Hematopoietic multipotent progenitor cell treated with erythropoietin and hydrocortisone succinate and interleukin-3 and kit ligand, for 17 days (in vitro differentiated cells): ENCODE measurements at regions not wholly inside any gene's neighbourhood (a gene's known extent, or its start where the extent isn't known, plus 50 kb on each side); places are given as distances from the start of the nearest gene placed in this dataset.
"Not testable (repeated sequence)": the region's sequence is repeated elsewhere in the genome, so short reads cannot be mapped to it uniquely, and the experiment has no call there.

Experiments
- DNase-seq: peaks from one replicate; pipeline ENCODE4 v3.0.0-alpha.2; 2015; ENCODE audit warnings: low spot score

DNA sequence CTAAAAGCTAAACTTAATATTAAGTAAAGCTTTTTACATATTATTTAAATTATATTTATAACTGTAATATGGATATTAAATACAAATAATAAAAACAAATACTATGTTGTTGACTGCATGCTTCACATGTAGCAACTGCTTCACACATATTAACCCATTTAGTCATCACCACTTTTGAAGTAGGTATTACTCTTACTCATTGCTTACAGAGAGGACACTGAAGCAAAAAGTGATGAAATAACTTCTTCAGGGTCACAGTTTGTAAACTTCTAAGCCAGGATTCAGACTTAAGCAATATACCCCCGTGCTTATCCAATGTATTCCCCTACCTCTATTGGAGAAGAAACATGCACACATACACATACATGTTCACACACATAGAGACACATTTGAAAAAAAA lies 166.6 kb downstream of the DKK2 start:
- no peak for DNase-seq

DNA sequence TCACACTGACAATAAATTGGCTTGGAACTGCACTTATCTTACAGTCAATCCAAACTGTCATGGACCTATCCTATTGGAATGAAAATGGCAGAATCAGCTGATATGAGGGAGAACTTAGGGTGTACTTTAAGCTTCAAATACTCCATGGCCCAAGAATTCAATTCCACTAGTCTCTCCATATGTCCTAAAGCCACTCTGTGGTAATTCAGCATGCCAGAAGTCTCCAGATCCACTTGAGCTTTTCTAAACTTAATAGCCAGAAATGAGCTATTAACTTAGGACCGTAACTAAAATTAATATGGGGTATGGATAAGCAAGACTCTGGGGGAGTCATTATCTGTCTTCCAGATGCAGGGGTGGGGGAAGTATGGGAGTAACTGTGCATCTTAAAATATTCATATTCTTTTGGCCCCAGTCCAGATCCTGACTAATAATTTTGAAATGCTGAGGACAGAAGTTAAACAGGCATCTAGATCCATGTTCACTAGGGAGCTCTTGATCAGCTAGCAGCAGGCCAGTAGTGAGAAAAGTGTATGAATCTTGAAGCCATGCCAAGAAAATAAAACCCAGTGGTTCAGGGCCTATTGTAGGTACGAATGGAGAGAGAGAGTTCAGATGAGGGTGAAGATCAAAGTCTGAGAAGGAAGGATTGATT lies 167.6 kb downstream of the DKK2 start:
- DNase-seq = no peak

DNA sequence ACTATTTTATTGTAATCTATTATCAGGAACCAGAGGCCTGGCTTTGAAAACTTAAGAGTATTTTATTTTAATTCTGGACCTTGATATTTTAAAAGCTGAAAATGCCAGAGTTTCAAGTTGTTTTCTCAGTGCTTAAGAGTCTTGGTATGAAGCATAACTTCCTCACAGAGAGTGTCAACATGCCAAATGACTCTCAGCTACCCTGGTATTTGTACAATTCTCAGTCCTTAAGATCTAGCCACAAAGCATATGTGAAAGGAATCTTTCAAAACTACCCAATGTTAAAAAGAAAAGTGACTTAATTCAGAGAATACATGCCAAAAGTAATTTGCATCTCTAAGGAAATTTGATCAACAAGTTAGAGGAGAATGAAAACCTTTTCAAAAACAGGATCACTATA lies 171.9 kb downstream of the DKK2 start:
- DNase-seq = no peak

DNA sequence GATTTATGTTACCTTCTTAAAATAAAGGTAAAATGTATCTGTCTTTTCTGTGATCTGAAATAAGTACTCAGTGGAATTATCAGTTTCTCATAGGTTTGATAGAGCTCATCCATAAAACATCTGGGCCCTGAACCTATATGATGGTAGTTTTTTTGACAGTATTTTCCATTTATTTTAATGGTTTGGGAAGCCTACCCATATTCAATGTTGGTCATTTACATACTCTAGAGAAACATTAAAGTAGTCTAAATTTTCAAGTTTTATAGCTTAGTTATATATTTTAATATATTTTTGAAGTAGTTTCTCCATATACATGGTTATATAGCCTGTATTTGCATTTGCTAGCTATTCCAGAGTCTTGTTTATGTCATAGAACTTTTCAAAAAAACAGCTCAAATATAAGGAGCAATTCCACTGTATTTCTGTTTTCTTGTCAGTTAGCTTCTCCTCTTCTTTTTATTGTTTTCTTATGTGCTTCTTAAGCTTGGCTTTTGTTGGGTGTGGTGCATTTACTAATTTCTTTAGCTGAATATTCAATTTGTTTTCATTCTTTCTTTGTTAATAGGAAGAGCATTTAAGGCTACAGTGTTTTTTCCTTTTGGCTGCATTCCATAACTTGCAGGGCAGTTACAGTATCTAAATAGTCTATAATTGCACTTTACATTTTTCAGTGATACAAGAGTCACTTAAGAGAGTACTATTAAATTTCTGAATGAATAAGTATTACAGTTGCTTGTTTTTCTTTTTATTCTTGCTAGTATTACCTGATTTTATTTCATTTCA lies 181.4 kb downstream of the DKK2 start:
- DNase-seq = no peak

DNA sequence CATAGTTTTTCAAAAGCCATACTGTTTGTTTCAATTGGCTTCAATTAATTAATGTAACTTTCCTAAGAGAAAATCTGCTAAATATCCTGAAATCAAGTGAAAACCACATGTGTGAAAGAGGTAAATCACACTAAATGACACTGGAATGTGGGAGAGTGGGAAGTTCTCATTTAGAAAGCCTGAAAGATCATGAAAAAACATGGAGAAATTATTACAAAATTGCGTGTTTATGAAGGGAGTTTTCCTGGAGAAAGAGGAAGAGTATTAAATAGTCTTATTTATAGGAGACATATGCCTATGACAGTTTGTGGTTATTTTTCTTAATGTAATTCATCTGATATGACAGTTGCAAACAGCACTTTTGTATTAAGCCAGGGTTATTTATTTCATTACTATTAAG lies 183.7 kb downstream of the DKK2 start:
- DNase-seq = no peak

DNA sequence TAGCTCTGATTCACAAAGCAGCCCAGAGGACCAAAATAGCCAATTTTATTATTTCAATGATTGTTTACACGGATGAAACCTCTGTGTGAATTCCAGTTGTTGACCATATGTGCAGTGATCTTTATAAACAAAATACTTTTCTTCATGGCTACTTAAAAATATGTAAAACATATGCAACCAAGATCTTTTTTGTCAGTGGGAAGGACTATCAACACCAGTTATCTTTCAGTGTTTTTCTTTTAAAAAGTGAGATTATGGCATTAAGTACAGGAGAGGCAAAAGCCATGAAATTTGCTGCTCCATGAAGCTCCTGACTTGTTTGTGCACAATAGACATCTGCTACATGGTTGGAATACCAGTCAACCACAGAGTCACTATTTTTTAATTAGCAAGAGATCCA lies 184.4 kb downstream of the DKK2 start:
- DNase-seq = no peak

DNA sequence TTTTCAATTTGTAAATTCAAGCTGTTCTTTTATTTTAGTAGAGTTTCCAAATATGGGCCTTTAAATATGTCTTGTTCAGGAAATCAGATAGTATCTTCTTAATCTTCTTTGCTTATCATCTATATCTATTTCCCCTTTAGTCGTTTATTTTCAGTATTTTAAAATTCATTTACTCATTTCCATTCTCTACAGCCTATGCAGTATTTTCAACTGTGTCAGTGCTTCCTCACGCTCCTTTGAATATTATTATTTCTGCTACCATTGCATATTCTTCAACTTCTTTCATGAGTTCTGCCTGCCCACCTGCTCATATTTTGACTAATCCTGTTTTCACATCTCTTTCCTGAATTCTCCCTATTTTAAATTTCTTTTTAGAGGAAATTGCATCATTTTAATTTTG lies 185.4 kb downstream of the DKK2 start:
- no peak for DNase-seq

DNA sequence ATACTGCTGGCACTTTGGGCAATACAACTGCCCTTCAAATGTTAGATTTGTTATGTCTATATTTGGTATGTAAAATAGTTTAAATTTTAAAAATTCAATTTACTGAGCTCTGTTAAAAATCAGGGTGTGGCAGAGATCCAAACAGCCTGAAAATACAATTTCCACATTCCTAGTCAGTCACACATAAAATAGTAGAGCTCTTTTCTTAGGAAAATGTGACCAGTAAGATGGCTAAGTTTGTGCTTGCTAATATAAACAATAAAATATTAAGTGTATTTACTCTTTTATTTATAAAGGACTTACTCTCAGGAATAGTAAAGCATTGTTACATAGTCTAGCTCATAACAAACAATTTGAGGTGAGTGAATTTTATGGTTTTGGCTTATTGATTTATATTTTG lies 200.2 kb downstream of the DKK2 start:
- no peak for DNase-seq

DNA sequence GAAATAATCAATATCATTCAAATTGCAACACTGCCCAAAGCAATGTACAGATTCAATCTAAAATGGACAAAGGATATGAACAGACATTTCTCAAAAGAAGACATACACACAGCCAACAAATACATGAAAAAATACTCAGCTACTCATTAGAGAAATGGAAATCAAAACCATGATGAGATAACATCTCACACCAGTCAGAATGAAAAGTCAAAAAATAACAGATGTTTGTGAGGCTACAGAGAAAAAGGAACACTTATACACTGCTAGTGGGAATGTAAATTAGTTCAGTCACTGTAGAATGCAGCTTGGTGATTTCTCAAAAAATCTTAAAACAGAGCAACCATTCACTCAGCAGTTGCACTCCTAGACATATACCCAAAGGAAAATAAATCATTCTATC lies 205.2 kb downstream of the DKK2 start:
- DNase-seq = no peak

DNA sequence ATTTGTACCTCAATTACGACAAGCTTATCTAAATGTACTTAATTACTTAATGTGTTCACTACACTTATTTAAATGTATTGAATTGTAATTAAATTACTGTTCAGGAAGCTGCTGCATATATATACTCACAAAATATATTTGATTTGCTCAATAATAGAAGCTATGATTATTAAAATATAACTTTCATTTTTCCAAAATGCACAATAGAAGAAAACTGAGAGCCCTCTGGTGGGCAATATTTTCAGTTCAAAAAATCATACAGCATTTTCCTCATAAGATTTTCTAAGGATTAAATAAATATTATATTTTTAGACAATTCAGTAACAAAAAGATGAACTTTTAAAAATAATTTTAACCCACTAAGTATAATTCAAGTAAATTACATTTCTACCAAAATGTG lies 217.3 kb downstream of the DKK2 start:
- DNase-seq = no peak

DNA sequence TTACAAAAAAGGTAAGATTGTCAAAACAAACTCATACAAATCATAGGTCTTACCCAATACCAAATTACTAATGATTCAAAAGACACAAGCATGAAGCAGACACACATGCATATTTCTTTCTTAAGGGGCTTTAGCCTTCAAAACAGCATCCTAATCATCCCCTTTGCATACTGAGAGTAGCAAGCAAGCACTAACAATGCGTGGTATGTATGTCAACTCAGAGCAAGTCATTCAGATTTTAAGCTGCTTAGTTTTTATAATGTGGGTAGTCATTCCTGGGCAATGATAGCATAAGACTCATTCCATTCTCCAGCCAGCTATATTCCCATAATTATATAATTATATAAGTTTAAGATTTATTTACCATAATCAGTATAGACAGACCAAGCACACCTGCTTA lies 219.6 kb downstream of the DKK2 start:
- DNase-seq = no peak

DNA sequence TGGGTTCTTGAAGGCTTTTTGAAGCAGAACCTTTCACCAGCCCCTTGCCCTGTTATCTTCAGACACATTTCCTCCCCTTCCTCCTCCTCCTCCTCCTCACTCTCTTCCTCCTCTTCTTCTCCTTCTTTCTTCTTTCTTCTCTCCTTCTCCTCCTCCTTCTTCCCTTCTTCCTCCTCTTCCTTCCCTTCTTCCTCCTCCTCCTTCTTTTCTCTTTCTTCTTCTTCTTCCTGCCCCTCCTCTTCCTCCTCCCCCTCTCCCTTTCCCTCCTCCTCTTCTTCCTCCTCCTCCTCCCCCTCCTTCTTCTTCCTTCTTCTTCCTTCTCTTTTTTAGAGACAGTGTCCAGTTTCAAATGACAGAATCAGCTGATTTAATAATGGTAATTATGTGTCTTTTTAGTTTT lies 226.0 kb downstream of the DKK2 start:
- DNase-seq = no peak

DNA sequence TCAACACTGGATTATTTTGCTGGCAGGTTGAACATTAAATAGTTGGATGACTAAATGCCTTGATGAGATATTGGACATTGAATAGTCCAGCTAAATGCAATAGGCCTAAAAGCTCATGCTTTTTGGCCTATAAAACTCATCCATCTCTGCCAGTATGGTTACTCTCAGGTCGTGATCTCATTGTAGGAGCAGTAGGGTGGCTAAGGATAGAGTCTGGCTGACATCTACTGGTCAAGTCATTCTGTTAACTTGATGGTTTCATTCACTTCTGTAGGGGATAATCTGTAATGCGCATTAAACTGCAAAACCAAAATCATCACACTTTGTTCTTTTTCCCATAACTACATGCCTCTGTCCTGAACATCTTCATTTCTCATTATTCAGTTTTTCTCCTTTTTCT lies 227.0 kb downstream of the DKK2 start:
- no peak for DNase-seq

DNA sequence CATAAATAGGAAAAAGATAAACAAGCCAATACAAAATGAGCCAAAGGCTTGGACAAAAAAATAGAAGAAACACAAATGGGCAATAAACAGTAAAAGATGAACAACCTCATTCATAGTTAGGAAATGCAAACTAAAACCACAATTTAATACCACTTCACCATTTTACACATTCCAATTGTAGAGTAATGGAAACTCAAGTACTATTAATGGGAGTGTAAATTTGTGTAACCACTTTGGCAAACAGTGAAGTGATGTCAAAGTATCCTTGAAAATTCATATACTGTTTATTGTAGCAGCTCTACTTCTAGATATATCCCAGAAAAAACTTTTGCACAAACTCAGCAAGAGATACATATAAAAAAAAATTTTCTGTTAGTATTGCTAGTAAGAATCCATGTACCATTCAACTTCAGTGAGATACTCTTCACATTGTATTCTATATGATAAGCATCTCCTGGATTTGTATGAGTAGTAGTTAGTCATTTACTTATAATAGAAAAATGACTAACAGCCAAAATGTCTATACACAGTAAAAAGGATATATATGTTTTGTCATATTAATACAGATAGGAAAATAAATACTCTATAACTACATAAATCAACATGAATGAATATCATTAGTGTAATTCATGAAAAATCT lies 229.8 kb downstream of the DKK2 start:
- DNase-seq = no peak

DNA sequence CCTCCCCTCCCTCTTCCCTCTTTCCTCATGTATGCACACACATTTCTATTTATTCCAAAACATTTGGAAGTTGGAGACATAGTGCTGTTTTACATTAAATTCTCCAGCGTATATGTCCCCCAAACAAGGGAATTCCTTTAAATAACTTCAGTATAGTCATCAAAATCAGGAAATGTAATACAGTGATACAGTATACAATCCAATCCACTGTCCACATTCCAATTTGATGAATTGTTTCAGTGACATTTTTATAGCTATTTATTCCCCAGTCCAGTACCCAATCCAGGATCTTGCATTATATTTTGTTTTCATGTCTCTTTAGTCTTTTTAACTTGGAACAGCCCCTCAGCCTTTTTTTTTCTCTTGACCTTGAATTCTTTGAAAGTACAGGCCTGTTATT lies 233.0 kb downstream of the DKK2 start:
- DNase-seq = no peak

DNA sequence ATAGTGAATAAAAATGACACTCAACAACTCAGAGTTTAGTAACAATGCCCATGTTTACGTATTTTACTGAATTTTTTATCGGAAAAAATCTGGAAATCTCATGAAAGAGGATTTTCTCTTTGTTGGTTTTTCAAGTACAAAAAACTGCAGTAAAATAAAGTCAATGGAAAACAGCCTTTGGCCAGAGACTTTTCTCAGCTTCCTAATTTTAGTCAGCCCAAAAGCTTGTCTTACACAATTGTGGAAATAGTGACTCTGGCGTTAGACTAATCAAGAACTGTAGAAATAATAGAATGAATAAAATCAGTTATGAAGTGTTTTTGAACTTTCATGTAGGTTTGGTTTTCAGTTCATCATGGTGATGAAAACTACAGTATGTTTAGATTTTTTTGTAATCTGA lies 234.7 kb downstream of the DKK2 start:
- no peak for DNase-seq

DNA sequence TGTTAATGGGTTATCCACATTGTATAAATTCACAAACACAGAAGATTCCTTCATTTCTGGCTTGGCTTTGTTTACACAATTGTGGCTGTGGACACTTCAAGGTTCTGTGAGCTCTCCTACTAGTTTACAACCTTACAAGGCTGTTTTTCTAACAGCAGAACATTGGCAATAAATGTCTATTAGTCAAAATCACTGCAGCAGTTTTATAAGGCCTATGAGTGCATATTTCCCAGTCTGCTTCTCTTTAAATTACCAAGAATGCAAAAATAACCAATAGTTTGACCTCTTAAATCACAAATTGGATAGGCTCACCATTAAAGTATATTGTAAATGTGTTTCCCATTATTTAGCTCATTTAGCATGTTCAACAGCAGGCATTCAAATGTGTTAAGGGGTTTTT lies 239.2 kb downstream of the DKK2 start:
- DNase-seq = no peak

DNA sequence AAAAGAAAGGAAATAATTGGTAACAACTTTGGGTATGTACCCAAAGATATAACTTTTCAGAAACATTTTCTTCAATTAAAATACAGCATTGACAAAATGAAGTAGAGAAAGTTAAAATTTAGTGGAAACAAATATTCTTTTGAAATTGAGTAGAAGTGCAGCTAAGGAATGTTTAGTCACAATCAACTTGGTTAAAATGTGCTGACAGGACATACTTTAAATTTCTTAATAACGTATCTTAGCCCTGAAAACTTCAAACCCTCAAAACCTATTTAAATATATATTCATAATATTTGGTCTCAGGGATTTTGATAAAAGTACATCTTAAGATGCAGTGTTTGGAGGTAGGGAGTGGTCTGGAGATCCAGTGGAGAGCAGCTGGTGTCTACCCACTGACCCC lies 240.8 kb downstream of the DKK2 start:
- no peak for DNase-seq

DNA sequence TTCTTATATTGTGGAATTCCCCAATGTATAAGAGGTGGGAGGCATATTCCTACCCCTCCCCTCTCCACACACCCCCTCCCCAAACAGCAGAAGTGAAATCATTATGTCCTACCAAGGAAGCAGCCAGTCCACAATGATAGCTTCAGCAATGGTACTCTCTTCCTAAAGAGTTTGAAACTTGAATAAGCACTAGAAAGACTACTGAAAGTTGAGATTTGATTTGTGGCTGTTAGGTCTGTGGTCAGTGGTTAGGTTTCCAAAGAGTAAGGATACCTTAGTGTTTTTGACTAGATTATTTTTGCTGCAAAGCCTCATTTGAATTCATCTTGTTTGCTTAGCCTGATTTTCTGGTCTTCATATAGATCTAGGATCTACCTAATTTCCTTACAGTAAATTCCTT lies 242.2 kb downstream of the DKK2 start:
- no peak for DNase-seq

DNA sequence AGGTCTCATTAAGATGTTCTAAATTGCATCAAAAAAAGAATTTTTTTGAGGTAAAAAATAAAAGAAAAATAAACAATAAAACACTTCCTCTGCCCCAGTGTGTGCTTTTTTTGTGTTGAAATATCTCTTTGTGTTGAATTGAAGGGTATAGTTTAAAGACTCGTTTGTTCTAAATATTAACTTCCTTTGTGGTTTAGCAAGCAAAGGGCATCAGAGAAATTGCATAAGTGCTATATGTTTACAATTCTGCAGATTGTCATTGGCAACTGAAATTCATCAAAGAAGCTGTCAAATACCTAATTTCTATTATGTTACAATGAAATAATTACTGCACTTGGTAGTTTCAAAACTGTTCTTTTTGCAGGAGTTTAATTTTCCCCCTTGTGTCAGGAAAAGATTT lies 260.5 kb downstream of the DKK2 start:
- no peak for DNase-seq

DNA sequence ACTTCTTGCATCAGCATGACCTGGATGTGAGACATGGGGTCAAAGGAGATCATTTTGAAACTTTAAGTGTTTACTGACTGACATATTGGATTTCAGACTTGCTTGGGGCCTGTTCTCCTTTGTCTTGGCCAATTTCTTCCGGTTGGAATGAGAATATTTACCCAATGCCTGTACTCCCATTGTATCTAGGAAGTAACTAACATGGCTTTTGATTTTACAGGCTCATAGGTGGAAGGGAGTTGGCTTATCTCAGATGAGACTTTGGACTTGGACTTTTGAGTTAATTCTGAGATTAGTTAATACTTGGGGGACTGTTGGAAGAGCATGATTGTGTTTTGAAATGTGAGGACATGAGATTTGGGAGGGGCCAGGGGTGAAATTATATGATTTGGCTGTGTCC lies 262.1 kb downstream of the DKK2 start:
- not testable (repeated sequence) for DNase-seq

DNA sequence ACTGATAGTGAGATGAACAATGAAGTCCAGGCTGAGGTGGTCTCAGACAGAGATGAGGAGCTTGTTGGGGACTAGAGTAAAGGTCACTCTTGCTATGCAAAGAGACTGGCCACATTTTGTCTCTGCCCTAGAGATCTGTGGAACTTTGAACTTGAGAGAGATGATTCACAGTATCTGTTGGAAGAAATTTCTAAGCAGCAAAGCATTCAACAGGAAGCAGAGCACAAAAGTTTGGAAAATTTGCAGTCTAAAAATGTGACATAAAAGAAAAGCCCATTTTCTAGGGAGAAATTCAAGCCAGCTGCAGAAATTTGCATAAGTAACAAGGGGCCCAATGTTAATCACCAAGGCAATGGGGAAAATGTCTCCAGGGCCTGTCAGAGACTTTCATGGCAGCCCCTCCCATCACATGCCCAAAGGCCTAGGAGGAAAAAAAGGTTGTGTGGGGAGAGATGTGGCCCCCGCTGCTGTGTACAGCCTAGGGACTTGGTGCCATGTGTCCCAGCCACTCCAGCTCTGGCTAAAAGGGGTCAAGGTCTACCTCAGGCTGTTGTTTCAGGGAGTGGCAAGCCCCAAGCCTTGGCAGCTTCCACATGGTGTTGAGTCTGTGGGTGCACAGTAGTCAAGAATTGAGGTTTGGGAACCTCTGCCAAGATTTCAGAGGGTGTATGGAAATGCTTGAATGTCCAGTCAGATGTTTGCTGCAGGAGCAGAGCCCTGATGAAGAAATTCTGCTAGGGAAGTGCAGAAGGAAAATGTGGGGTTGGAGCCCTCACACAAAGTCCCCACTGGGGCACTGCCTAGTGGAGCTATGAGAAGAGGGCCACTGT lies 262.8 kb downstream of the DKK2 start:
- DNase-seq = no peak

DNA sequence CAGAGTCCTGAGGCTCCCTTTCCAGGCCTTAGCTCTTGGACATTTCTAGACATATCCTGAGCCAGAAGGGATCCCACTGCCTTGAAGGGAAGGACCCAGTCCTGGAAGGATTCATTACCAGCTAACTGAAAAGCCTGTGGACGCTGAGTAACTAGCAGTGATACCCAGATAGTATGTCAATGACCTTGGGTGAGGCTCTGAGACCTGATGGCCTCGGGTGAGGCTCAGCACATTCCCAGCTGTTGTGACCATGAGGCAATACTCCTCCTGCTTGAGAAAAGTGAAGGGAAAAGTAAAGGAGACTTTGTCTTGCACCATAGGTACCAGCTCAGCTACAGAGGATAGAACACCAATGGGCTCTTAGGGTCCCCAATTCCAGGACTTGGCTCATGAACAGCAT lies 268.1 kb downstream of the DKK2 start:
- no peak for DNase-seq
